ACC112 (cell line): ENCODE measurements at regions not wholly inside any gene's neighbourhood (a gene's known extent, or its start where the extent isn't known, plus 50 kb on each side); places are given as distances from the start of the nearest gene placed in this dataset.

Experiments used
- H2AFZ ChIP-seq: fragments of 200-600 bp; sonication (generic); one replicate; pipeline ENCODE4 v1.6.0; 2017; ENCODE audit warnings: antibody characterized with exemption, low read length; ENCODE audit not compliant: unreplicated experiment
- H3K27ac ChIP-seq: fragments of 200-600 bp; sonication (generic); 2 replicates; pipeline ENCODE4 v1.5.1; 2014; ENCODE audit warnings: low read depth, mild to moderate bottlenecking, antibody characterized with exemption, low read length, moderate library complexity
- H3K27me3 ChIP-seq: fragments of 200-600 bp; sonication (generic); 2 replicates; pipeline ENCODE4 v1.6.1; 2014; ENCODE audit warnings: mild to moderate bottlenecking, antibody characterized with exemption, low read length, moderate library complexity, mixed read lengths; ENCODE audit not compliant: insufficient read depth
- H3K36me3 ChIP-seq: fragments of 200-600 bp; sonication (generic); 2 replicates; pipeline ENCODE4 v1.6.1; 2016; ENCODE audit warnings: mild to moderate bottlenecking, antibody characterized with exemption, low read length, moderate library complexity, mixed read lengths; ENCODE audit not compliant: insufficient read depth
- H3K4me1 ChIP-seq: fragments of 200-600 bp; sonication (generic); one replicate; pipeline ENCODE4 v1.6.1; 2016; ENCODE audit warnings: low read length, mixed read lengths; ENCODE audit not compliant: insufficient read depth, unreplicated experiment, control insufficient read depth
- H3K4me3 ChIP-seq: fragments of 200-600 bp; sonication (generic); 2 replicates; pipeline ENCODE4 v1.5.1; 2014; ENCODE audit warnings: mild to moderate bottlenecking, low read depth, low read length
- H3K79me2 ChIP-seq: fragments of 200-600 bp; sonication (generic); one replicate; pipeline ENCODE4 v1.6.0; 2016; ENCODE audit warnings: low read length; ENCODE audit not compliant: control insufficient read depth, unreplicated experiment, insufficient read depth

DNA sequence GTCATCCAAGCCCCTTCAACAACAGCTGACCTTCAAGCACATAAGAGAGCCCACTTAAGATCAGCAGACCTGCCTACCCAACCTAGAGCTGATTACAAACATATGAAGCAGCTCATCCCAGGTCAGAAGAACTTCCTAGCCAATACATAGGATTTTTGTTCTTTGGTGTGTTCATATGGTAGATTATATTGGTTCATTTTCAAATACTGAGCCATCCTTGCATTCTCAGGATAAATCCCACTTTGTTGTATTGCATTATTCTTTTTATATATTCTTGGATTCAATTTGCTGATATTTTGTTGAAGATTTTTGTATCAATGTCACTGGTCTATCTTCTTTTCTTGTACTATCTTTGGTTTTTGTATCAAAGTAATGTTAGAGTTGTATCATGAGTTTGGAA is 107.3 kb upstream of the STT3B start:
- Histone ChIP-seq H3K4me3 (no peak overlapping the region), H3K79me2 (no peaks in the 10 kb centered on the region), H3K36me3 (no peaks in the 10 kb centered on the region), H3K27ac (no peak overlapping the region), H3K27me3 (peaks cover 4% of the 10 kb centered on the region), H2AFZ (no peak overlapping the region), H3K4me1 (no peaks in the 10 kb centered on the region)

- Histone ChIP-seq H3K27ac (no peak overlapping the region), H3K36me3 (no peaks in the 10 kb centered on the region), H3K27me3 (peaks cover 4% of the 10 kb centered on the region)
Observed at GRCh38 chr3:31427623-31428022, 105.1 kb upstream of the STT3B start.

GRCh38 chr3:31431321-31431720 is 101.4 kb upstream of the STT3B start:
- Histone ChIP-seq H3K79me2 (no peaks in the 10 kb centered on the region), H3K27me3 (no peaks in the 10 kb centered on the region), H3K4me3 (no peak overlapping the region), H2AFZ (no peak overlapping the region), H3K4me1 (no peaks in the 10 kb centered on the region), H3K36me3 (no peaks in the 10 kb centered on the region), H3K27ac (no peak overlapping the region)

More at GRCh38 chr3:31427623-31428022, 105.1 kb upstream of the STT3B start:
- no peaks in the 10 kb centered on the region for H3K4me1 ChIP-seq
- H2AFZ ChIP-seq: no peak overlapping the region
- no peaks in the 10 kb centered on the region for H3K79me2 ChIP-seq
- no peak overlapping the region for H3K4me3 ChIP-seq

GRCh38 chr3:31432897-31433678 is 99.6 kb upstream of the STT3B start:
- H3K79me2 ChIP-seq: no peaks in the 10 kb centered on the region
- H3K36me3 ChIP-seq: no peaks in the 10 kb centered on the region
- H3K4me1 ChIP-seq: no peaks in the 10 kb centered on the region
- H3K4me3 ChIP-seq: no peak overlapping the region
- no peak overlapping the region for H3K27ac ChIP-seq
- H3K27me3 ChIP-seq: no peaks in the 10 kb centered on the region
- H2AFZ ChIP-seq: no peak overlapping the region

DNA sequence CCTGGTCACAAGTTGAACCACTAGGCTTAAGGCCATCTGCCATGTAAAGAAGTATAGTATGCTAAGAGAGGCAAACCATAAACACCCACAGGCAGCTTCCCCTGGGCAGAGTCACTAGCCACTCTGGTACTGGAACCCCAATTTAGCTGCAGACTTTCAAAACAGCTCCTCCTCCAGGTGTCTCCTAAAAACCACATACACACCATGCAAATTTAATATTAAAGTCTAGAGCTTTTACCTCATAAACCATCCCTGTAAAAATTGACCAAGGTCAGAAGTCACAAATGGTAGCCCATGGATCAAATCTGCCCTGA is 99.1 kb upstream of the STT3B start:
- no peak overlapping the region for H2AFZ ChIP-seq
- H3K79me2 ChIP-seq: no peaks in the 10 kb centered on the region
- no peaks in the 10 kb centered on the region for H3K4me1 ChIP-seq

GRCh38 chr3:31434819-31435218 is 97.9 kb upstream of the STT3B start:
- Histone ChIP-seq H3K27ac (no peak overlapping the region), H3K36me3 (no peaks in the 10 kb centered on the region), H3K79me2 (no peaks in the 10 kb centered on the region), H2AFZ (no peak overlapping the region), H3K4me3 (no peak overlapping the region), H3K4me1 (no peaks in the 10 kb centered on the region), H3K27me3 (no peaks in the 10 kb centered on the region)

More for the DNA sequence above, 99.1 kb upstream of the STT3B start:
- Histone ChIP-seq H3K36me3 (no peaks in the 10 kb centered on the region), H3K27me3 (no peaks in the 10 kb centered on the region), H3K4me3 (no peak overlapping the region), H3K27ac (no peak overlapping the region)

DNA sequence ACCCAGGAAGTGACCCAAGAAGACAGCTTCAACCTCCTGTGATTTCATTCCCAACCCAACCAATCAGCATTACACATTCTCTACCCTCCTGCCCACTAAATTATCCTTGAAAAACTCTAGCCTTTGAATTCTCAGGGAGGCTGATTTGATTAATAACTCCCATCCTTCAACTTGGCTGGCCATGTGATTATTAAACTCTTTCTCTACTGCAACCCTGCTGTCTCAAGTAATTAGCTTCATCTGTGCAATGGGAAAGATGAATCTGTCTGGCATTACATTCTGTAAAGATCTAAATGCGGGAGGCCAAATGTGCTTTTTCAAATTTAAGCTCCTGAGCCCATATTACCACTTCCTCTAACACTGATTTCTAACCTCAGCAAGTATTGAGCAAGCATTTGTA is 95.9 kb upstream of the STT3B start:
- no peaks in the 10 kb centered on the region for H3K79me2 ChIP-seq
- H3K4me1 ChIP-seq: no peaks in the 10 kb centered on the region

GRCh38 chr3:31438742-31439141 is 94.0 kb upstream of the STT3B start:
- Histone ChIP-seq H3K4me1 (no peaks in the 10 kb centered on the region), H3K79me2 (no peaks in the 10 kb centered on the region), H3K27ac (no peak overlapping the region), H3K27me3 (no peaks in the 10 kb centered on the region; the same call in 1 of the 2 replicates), H3K4me3 (no peak overlapping the region), H3K36me3 (no peaks in the 10 kb centered on the region), H2AFZ (no peak overlapping the region)

More for the DNA sequence above, 95.9 kb upstream of the STT3B start:
- Histone ChIP-seq H3K4me3 (no peak overlapping the region), H3K27me3 (no peaks in the 10 kb centered on the region; the same call in 1 of the 2 replicates), H3K36me3 (no peaks in the 10 kb centered on the region), H2AFZ (no peak overlapping the region), H3K27ac (no peak overlapping the region)

GRCh38 chr3:31439890-31440750 is 92.6 kb upstream of the STT3B start:
- Histone ChIP-seq H3K4me1 (no peaks in the 10 kb centered on the region), H3K36me3 (no peaks in the 10 kb centered on the region), H3K27me3 (no peaks in the 10 kb centered on the region; the same call in 1 of the 2 replicates), H3K27ac (no peak overlapping the region), H3K4me3 (no peak overlapping the region), H2AFZ (no peak overlapping the region), H3K79me2 (no peaks in the 10 kb centered on the region)

- Histone ChIP-seq H3K4me3 (no peak overlapping the region), H3K27ac (no peak overlapping the region), H3K36me3 (no peaks in the 10 kb centered on the region), H2AFZ (no peak overlapping the region), H3K79me2 (no peaks in the 10 kb centered on the region), H3K27me3 (no peaks in the 10 kb centered on the region; the same call in 1 of the 2 replicates), H3K4me1 (no peaks in the 10 kb centered on the region)
Observed at GRCh38 chr3:31440878-31441277, 91.8 kb upstream of the STT3B start.
